Astrocyte (in vitro differentiated cells and primary cell): ENCODE measurements at regions not wholly inside any gene's neighbourhood (a gene's known extent, or its start where the extent isn't known, plus 50 kb on each side); places are given as distances from the start of the nearest gene placed in this dataset.

Experiments used
- DNase-seq: peaks from one replicate; pipeline ENCODE4 v3.0.0-alpha.2; 2010; ENCODE audit warnings: low read depth
- FAIRE-seq: peaks from 2 replicates; lab custom pipeline; 2011; peaks lifted over from hg19 to GRCh38; lab: Jason Lieb, UNC
- H2AFZ ChIP-seq: 2 replicates; pipeline ENCODE4 v1.6.0; 2012; ENCODE audit warnings: low read depth, low read length, inconsistent platforms
- H3K27ac ChIP-seq: 2 replicates; pipeline ENCODE4 v1.5.1; 2011; ENCODE audit warnings: low read depth, low read length, inconsistent platforms
- H3K27me3 ChIP-seq: 2 replicates; pipeline ENCODE4 v1.6.0; 2011; ENCODE audit warnings: low read length, inconsistent platforms; ENCODE audit not compliant: insufficient read depth
- H3K36me3 ChIP-seq: 2 replicates; pipeline ENCODE4 v1.5.1; 2011; ENCODE audit warnings: low read length, inconsistent platforms; ENCODE audit not compliant: insufficient read depth
- H3K4me1 ChIP-seq: 2 replicates; pipeline ENCODE4 v1.5.1; 2011; ENCODE audit warnings: low read length, inconsistent platforms; ENCODE audit not compliant: insufficient read depth
- H3K4me2 ChIP-seq: 2 replicates; pipeline ENCODE4 v1.6.0; 2012; ENCODE audit warnings: low read length, inconsistent platforms
- H3K4me3 ChIP-seq: 2 replicates; pipeline ENCODE4 v1.5.1; 2011; ENCODE audit warnings: low read depth, mild to moderate bottlenecking, low read length, inconsistent platforms; ENCODE audit not compliant: insufficient read depth
- H3K79me2 ChIP-seq: 2 replicates; pipeline ENCODE4 v1.6.0; 2012; ENCODE audit warnings: mild to moderate bottlenecking, low read length, inconsistent platforms; ENCODE audit not compliant: insufficient read depth
- H3K9ac ChIP-seq: 2 replicates; pipeline ENCODE4 v1.6.0; 2012; ENCODE audit warnings: mild to moderate bottlenecking, low read length, inconsistent platforms
- H3K9me3 ChIP-seq: 2 replicates; pipeline ENCODE4 v1.5.1; 2012; ENCODE audit warnings: low read depth, mild to moderate bottlenecking, low read length, inconsistent platforms; ENCODE audit not compliant: insufficient read depth
- H4K20me1 ChIP-seq: 2 replicates; pipeline ENCODE4 v1.6.0; 2012; ENCODE audit warnings: low read length, inconsistent platforms; ENCODE audit not compliant: insufficient read depth
- H3K27ac Mint-ChIP-seq: one replicate; pipeline ENCODE4 v1.8.0; 2021; ENCODE audit warnings: mild to moderate bottlenecking, mixed read lengths; ENCODE audit not compliant: unreplicated experiment
- H3K27me3 Mint-ChIP-seq: one replicate; pipeline ENCODE4 v1.8.0; 2021; ENCODE audit warnings: low read depth, mixed read lengths; ENCODE audit not compliant: unreplicated experiment
- H3K36me3 Mint-ChIP-seq: one replicate; pipeline ENCODE4 v1.8.0; 2021; ENCODE audit warnings: low read depth, mixed read lengths; ENCODE audit not compliant: unreplicated experiment
- H3K4me1 Mint-ChIP-seq: one replicate; pipeline ENCODE4 v1.8.0; 2021; ENCODE audit warnings: low read depth, mixed read lengths; ENCODE audit not compliant: unreplicated experiment
- H3K4me3 Mint-ChIP-seq: one replicate; pipeline ENCODE4 v1.8.0; 2021; ENCODE audit warnings: mild to moderate bottlenecking, moderate library complexity, mixed read lengths; ENCODE audit not compliant: unreplicated experiment
- H3K9me3 Mint-ChIP-seq: one replicate; pipeline ENCODE4 v1.8.0; 2021; ENCODE audit warnings: mild to moderate bottlenecking, mixed read lengths; ENCODE audit not compliant: unreplicated experiment
- EZH2 ChIP-seq: IDR thresholded peaks from 2 replicates; pipeline ENCODE4 v1.6.1; 2012; ENCODE audit warnings: mild to moderate bottlenecking, low read length, inconsistent platforms; ENCODE audit not compliant: insufficient read depth
- TF ChIP-seq, protein P1 (sequence below): IDR thresholded peaks from 2 replicates; pipeline ENCODE4 v1.5.1; 2011; ENCODE audit warnings: low read depth, mild to moderate bottlenecking, inconsistent platforms, low read length, moderate library complexity; ENCODE audit not compliant: insufficient read depth

DNA sequence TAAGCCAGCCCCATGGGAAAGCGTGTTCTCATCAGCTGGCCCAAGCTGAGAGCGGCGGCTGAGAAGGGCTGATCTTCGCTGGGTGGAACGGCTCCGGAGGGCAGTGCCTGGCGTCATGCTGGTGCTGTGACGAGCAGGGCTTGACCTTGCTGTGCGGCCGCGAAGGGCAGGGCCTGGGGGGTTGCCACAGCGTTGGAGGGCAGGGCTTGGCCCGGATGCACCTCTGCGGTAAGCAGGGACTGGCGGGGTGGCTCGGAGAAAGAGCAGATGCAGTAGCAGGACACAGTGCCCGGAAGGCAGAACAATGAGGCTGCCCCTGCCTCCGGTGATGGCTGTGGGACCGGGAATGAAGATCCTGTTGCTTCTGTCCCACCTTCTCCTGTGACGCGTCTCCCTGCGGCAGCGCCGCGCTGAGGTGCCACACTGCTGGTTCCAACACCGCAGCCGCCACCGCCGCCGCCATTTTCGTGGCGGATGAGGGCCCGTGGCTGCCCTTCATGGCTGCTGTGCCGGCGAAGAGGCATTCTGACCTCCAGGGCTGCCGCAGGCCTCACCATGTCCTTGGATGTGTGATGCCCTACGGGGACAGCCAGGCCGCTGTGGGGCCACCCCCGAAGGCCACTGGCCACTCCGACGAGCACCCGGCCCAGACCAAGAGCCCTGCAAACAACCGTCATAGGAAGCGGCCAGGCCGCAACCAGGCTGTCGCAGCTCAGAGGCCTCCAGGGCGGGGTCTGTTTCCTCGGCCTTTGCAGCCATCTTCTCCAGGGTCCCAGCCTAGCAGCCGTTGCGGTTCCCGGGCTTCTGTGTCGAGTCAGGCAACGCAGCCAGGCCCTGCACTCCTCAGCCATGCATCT is 890.5 kb upstream of the CTNND2 start:
- no peaks in the 10 kb centered on the region for H3K79me2 ChIP-seq
- H3K27ac ChIP-seq, result no peak overlapping the region
- no peak overlapping the region for H3K4me2 ChIP-seq
- no peak overlapping the region for H3K4me3 Mint-ChIP-seq
- no peak for FAIRE-seq
- H3K36me3 Mint-ChIP-seq, result peaks cover 3% of the 10 kb centered on the region
- H3K4me3 ChIP-seq, result no peak overlapping the region
- no peak overlapping the region for H2AFZ ChIP-seq
- no peak overlapping the region for H3K9ac ChIP-seq
- H3K27me3 ChIP-seq, result no peaks in the 10 kb centered on the region
- no peak overlapping the region for H3K27ac Mint-ChIP-seq
- no peaks in the 10 kb centered on the region for H4K20me1 ChIP-seq
- peaks cover 3% of the 10 kb centered on the region for H3K9me3 Mint-ChIP-seq
- no peaks in the 10 kb centered on the region for H3K4me1 ChIP-seq
- peaks cover 6% of the 10 kb centered on the region for H3K9me3 ChIP-seq
- H3K27me3 Mint-ChIP-seq, result peaks cover 3% of the 10 kb centered on the region
- no peaks in the 10 kb centered on the region for H3K36me3 ChIP-seq
- no peak for TF ChIP-seq EZH2
- TF ChIP-seq, protein P1, sequence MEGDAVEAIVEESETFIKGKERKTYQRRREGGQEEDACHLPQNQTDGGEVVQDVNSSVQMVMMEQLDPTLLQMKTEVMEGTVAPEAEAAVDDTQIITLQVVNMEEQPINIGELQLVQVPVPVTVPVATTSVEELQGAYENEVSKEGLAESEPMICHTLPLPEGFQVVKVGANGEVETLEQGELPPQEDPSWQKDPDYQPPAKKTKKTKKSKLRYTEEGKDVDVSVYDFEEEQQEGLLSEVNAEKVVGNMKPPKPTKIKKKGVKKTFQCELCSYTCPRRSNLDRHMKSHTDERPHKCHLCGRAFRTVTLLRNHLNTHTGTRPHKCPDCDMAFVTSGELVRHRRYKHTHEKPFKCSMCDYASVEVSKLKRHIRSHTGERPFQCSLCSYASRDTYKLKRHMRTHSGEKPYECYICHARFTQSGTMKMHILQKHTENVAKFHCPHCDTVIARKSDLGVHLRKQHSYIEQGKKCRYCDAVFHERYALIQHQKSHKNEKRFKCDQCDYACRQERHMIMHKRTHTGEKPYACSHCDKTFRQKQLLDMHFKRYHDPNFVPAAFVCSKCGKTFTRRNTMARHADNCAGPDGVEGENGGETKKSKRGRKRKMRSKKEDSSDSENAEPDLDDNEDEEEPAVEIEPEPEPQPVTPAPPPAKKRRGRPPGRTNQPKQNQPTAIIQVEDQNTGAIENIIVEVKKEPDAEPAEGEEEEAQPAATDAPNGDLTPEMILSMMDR, result no peak
- DNase-seq, result no peak
- peaks cover 5% of the 10 kb centered on the region for H3K4me1 Mint-ChIP-seq

- Mint-ChIP-seq H3K4me1 (peaks cover 5% of the 10 kb centered on the region), H3K36me3 (peaks cover 3% of the 10 kb centered on the region), H3K27me3 (peaks cover 3% of the 10 kb centered on the region), H3K27ac (no peak overlapping the region), H3K4me3 (no peak overlapping the region), H3K9me3 (peaks cover 3% of the 10 kb centered on the region)
- Histone ChIP-seq H3K27ac (no peak overlapping the region), H3K9me3 (peaks cover 6% of the 10 kb centered on the region), H3K4me3 (no peak overlapping the region), H3K4me2 (no peak overlapping the region), H3K36me3 (no peaks in the 10 kb centered on the region), H3K27me3 (no peaks in the 10 kb centered on the region), H2AFZ (no peak overlapping the region), H3K9ac (no peak overlapping the region), H3K79me2 (no peaks in the 10 kb centered on the region), H3K4me1 (no peaks in the 10 kb centered on the region), H4K20me1 (no peaks in the 10 kb centered on the region)
- DNase-seq, result no peak
- no peak for FAIRE-seq
- TF ChIP-seq, protein P1, result no peak
- TF ChIP-seq EZH2, result no peak
These were observed 889.1 kb upstream of the CTNND2 start for GRCh38 chr5:12793373-12793772.

GRCh38 chr5:12780536-12780935 is 876.3 kb upstream of the CTNND2 start:
- Histone ChIP-seq H2AFZ (no peak overlapping the region), H3K79me2 (no peaks in the 10 kb centered on the region), H3K4me1 (no peaks in the 10 kb centered on the region), H3K27me3 (no peaks in the 10 kb centered on the region), H4K20me1 (no peaks in the 10 kb centered on the region), H3K9me3 (no peaks in the 10 kb centered on the region), H3K4me3 (no peak overlapping the region), H3K27ac (no peak overlapping the region), H3K9ac (no peak overlapping the region), H3K36me3 (no peaks in the 10 kb centered on the region), H3K4me2 (no peak overlapping the region)
- Mint-ChIP-seq H3K27me3 (no peaks in the 10 kb centered on the region), H3K4me1 (peaks cover 2% of the 10 kb centered on the region), H3K4me3 (no peak overlapping the region), H3K27ac (no peak overlapping the region), H3K36me3 (no peaks in the 10 kb centered on the region), H3K9me3 (no peaks in the 10 kb centered on the region)
- FAIRE-seq, result no peak
- no peak for TF ChIP-seq EZH2
- DNase-seq, result no peak
